GM19467 (cell line): ENCODE measurements at regions not wholly inside any gene's neighbourhood (a gene's known extent, or its start where the extent isn't known, plus 50 kb on each side); places are given as distances from the start of the nearest gene placed in this dataset.

Experiments
- ATAC-seq: cut with Tn5 transposase; IDR thresholded peaks from one replicate; pipeline ENCODE4 v1.9.1; 2021; ENCODE audit warnings: mild to moderate bottlenecking, moderate library complexity; ENCODE audit not compliant: unreplicated experiment

GRCh38 chr15:47411733-47412132, 305.6 kb upstream of the SEMA6D start:
- no peak for ATAC-seq

DNA sequence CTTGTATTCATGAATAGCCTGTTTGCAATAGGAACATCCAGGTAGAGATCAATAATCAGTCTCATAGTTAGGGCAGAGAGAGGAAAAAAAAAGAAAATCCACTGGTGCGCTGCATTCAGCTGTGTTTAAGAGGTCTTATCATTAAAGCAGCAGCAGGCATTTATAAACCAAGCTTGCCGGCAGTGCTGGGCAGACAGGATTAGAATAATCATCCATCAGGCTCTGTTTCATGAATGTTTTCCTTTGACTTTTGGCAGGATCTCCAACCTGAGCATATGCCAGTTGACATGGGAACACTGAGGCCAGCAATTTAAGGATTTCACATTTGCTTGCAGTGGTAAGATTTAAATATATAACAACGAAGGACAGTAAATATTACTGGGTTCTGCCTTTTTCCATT, 305.2 kb upstream of the SEMA6D start:
- ATAC-seq: no peak

- ATAC-seq: no peak
These were observed 304.5 kb upstream of the SEMA6D start for GRCh38 chr15:47412802-47413201.

- no peak for ATAC-seq
These were observed 303.1 kb upstream of the SEMA6D start for GRCh38 chr15:47414207-47414606.

DNA sequence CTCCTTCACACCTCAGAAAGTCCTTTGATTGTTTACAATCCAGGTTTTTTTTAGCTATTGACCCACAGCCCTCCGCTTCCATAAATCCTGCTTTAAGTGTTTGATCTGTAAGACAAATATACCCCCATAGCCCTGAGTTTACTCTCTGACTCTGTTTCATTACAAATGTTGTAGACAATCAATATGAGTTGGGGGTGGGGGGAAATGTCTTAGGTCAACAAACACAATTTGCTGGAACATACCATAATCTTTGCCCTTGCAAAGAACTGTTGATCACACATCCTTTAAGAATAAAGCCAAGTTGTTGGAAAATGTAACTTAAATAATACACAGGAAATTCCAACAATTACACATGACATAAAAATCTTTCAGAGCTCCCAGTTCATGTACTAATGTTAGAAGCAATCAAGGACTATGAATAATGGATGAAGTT, 301.8 kb upstream of the SEMA6D start:
- ATAC-seq: no peak

DNA sequence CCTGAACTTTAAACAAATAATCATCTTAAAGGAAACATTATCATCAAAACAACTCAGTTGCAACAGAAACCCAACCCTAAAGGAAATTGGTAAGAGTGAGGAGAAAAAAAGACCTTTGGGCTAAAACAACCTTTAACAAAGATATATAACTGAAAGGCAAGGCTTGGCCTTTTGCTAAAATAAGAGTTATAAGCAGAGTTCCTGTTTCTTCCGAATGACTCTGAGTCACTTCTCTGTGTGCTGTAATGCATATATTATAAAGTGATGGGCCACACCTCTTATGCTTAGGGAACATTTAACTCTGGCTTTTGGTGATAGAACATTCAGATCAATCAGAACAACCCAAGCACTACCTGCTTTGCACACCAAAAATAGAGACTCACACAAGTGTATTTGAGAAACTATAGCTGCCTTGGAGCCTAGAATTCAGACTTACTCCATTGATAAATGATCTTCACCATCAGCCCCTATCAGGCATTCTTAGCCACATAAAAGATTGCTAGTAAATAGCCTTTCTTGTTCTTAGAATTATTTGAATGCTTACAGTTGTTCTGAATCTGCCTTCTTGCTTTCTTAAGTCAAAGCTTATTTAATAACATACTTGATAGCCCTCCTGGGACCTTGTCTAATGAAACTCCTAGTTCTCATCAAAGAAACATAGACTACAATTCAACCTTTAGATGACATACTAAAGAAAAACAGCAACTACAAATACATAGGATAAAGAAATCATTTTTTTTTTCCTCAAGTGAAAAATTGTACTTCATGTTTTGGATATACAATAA, 294.2 kb upstream of the SEMA6D start:
- ATAC-seq: no peak

- no peak for ATAC-seq
These were observed 289.8 kb upstream of the SEMA6D start for GRCh38 chr15:47427463-47427862.

DNA sequence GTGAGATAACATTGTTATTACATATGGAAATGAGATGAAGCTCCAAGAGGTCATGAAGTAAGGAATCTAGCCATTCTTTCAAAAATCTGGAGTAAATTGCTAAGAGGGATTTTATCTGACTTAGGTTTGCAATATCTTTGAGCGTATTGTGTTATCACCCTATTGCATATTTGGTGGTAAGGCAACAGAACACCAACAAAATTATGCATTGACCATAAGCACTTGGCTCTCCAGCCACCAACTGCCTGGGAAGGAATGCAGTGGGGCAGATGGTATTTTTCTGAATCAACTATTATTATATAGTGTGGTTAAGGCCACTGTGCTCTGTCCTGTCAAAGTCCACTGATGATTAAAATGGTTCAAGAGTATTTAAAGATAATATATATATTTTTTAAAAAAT, 287.9 kb upstream of the SEMA6D start:
- ATAC-seq: no peak

- ATAC-seq: no peak
These were observed 285.8 kb upstream of the SEMA6D start for GRCh38 chr15:47431501-47431900.

DNA sequence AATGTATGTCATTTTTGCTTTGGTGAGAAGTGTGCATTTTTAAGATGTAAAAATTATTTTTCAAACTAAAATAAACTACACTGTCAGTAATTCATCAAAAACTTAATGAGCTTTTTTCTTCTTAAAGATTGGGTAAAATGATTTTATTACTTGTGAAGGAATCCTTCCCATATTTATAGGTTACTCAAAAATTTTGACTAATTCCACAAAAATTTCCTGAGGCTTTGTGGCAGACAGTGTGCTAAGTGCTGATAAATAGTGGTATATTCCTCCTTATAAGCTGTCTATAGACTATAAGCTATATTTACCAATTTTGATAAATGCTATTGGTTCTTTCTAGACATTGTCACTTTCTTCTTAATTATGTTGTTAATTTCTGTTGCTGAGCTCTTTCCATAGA, 284.5 kb upstream of the SEMA6D start:
- no peak for ATAC-seq

- no peak for ATAC-seq
These were observed 282.7 kb upstream of the SEMA6D start for GRCh38 chr15:47434596-47434995.

- ATAC-seq: no peak
These were observed 279.8 kb upstream of the SEMA6D start for GRCh38 chr15:47437491-47437890.

GRCh38 chr15:47439146-47440111, 277.9 kb upstream of the SEMA6D start:
- ATAC-seq: no peak

DNA sequence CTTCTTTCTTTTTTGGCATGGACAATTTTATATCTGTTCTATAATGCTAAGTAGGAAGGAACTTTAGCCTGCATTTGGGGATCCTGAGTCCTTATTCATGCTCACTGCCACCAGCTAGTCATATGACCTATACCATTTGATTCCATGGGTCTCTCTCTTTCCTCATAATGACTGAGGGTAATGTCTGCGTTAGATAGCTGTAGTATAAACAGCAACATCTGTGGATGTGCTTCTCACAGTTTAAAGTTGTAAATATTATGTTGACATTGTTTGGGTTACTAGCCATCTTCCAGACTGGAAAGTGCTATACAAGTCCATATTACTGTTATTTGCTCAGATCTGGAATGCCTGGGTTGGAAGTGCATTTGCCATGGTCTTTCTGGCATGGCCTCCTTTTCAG, 274.9 kb upstream of the SEMA6D start:
- ATAC-seq: no peak

- no peak for ATAC-seq
These were observed 273.5 kb upstream of the SEMA6D start for GRCh38 chr15:47443839-47444238.

DNA sequence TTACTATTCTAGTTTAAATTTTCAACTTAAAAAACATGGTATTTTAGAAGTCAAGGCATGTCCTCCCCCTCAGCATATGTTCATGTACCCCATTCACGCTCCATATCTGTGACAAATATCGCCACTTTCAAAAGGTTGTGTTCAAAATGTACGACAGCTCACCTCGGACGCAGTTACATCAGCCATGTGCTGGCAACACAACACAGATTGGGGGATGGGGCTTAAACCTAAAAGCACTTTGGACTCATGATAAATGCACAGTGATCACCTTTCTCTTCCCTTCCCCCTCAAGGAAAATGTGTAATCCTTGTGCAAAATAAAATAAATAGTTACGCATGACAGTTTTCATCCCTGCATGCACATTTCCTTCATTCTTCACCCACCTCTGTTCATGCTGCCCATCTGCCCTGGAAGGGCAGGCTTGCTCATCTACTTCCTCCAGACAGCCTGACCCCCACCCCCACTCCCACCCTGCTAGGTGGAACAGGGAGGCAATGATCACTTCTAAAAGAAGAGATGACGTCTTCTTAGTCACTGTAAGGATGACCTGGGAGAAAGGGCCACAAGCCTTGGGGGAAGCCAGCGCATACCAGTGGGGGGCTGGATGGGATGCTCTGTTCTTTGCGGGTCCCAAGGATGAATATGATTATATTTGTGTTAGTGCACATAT, 271.4 kb upstream of the SEMA6D start:
- no peak for ATAC-seq

DNA sequence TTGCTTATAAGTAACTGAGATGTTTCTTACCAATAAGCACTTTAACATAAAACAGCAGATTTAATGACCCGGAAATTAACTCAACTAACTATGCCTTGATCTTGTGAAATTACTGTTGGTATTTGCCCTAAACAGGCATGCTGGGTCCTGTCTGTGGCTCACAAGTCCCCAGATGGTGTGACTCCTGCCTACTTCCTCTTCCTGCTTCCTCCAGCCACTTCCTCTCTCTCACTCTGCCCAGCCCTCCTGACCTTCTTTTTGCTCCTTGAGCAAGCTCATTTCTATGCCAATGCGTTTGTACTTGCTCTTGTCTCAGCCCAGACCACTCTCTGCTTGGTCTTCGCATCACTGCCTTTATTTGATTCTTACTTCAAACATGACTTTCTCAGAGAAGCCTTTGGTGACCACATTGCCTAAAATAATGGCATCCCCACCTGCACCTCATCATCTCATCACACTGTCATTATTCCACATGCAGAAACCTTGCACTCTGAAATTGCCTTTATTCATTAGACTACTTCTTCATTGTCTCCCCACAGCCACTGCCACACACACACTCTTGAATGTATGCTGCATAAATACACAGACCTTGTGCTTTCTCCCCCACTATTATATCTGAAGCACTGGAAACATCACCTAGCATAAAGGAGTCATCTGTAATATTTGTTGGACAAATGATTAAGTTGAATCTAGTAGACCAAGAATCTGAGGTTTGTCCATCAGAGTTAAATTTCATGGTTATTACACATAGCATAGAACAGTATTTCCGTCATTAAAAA, 256.3 kb upstream of the SEMA6D start:
- ATAC-seq: no peak

DNA sequence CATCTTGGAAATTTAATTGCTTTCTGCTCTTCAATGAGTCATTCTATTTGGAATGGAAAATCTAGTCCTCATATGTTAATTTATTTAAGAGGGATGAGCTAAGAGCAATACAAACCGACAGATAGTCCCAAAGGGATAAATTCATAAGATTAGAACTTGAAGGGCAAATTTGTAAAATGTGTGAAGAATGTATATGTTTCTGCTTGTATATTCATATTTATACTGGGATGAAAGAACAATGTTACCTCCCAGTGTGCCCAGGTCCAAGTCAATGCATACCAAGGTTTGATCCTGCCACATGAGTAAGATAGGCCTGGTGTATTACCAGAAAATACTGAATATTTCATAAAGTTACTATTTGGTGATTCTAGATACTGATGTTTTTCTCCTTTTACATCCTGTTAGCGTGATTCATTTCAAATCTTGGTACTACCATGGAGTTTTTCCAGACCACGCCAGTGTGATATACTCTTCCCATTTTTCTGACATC, 255.6 kb upstream of the SEMA6D start:
- ATAC-seq: no peak

GRCh38 chr15:47466357-47466756, 250.9 kb upstream of the SEMA6D start:
- ATAC-seq: no peak

GRCh38 chr15:47470983-47471382, 246.3 kb upstream of the SEMA6D start:
- ATAC-seq: no peak
